ENCODE measurements at regions not wholly inside any gene's neighbourhood (a gene's known extent, or its start where the extent isn't known, plus 50 kb on each side); places are given as distances from the start of the nearest gene placed in this dataset.

DNA sequence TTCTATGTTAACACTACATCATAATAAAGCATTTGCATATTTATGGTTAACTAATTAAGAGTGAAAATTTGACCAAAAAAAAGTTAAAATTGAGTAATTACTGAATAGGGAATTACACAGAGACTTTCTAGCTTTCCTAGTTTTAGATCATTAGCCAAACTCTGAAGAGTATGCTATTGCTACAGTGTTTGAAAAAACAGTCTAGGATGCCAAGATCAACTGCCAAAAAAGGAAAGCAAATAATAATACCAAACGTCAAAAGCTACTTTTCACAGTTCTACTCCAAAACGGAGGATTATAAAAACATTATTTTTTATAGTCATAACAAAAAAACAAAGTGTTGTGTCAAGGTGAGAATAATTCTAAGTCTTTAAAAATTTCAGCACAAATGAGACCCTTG, 359.8 kb upstream of the CTSO start:
- TF ChIP-seq POLR2AphosphoS5 (IDR thresholded peaks at IDR 0.05; ENCODE audit: insufficient read depth in 1 of 2, low read depth in 1 of 2): no peak
- TF ChIP-seq, protein P1, sequence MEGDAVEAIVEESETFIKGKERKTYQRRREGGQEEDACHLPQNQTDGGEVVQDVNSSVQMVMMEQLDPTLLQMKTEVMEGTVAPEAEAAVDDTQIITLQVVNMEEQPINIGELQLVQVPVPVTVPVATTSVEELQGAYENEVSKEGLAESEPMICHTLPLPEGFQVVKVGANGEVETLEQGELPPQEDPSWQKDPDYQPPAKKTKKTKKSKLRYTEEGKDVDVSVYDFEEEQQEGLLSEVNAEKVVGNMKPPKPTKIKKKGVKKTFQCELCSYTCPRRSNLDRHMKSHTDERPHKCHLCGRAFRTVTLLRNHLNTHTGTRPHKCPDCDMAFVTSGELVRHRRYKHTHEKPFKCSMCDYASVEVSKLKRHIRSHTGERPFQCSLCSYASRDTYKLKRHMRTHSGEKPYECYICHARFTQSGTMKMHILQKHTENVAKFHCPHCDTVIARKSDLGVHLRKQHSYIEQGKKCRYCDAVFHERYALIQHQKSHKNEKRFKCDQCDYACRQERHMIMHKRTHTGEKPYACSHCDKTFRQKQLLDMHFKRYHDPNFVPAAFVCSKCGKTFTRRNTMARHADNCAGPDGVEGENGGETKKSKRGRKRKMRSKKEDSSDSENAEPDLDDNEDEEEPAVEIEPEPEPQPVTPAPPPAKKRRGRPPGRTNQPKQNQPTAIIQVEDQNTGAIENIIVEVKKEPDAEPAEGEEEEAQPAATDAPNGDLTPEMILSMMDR (IDR thresholded peaks at IDR 0.05): no peak
- no peak for TF ChIP-seq POLR2A (IDR thresholded peaks at IDR 0.05)
